C4-2B (cell line): ENCODE measurements at regions not wholly inside any gene's neighbourhood (a gene's known extent, or its start where the extent isn't known, plus 50 kb on each side); places are given as distances from the start of the nearest gene placed in this dataset.

ENCODE experiments used
- CTCF ChIP-seq: fragments of 450-650 bp; conservative IDR thresholded peaks from 2 replicates; pipeline ENCODE4 v1.5.1; 2017; ENCODE audit warnings: mild to moderate bottlenecking
- ZFX ChIP-seq: fragments of 450-650 bp; IDR thresholded peaks from 2 replicates; pipeline ENCODE4 v1.6.1; 2017

- TF ChIP-seq ZFX: no peak
- TF ChIP-seq CTCF: no peak
These were observed 516.5 kb downstream of the KIF4B start for GRCh38 chr5:155530046-155530445.
